ENCODE measurements at regions not wholly inside any gene's neighbourhood (a gene's known extent, or its start where the extent isn't known, plus 50 kb on each side); places are given as distances from the start of the nearest gene placed in this dataset.

GRCh38 chr6:153575528-153575927 is 444.4 kb upstream of the RGS17 start:
- no peak for DNase-seq
- Histone ChIP-seq H3K27me3 (no peaks in the 10 kb centered on the region), H3K9me3 (peaks cover 0 to 2% (median 0%) of the 10 kb centered on the region in 4 donors), H3K36me3 (no peaks in the 10 kb centered on the region), H3K4me1 (no peaks in the 10 kb centered on the region), H3K27ac (no peak overlapping the region), H3K4me3 (no peak overlapping the region)
- TF ChIP-seq EP300 (IDR thresholded peaks at IDR 0.05) (no peak), POLR2AphosphoS5 (IDR thresholded peaks at IDR 0.05) (no peak), CTCF (IDR thresholded peaks at IDR 0.05) (no peak), POLR2A (IDR thresholded peaks at IDR 0.05) (no peak)
- intact Hi-C loops (cut with DNase I): no loop called here
- 92 to 93% methylated on average over 3 of the region's 3 CpGs for WGBS, 2 donors

DNA sequence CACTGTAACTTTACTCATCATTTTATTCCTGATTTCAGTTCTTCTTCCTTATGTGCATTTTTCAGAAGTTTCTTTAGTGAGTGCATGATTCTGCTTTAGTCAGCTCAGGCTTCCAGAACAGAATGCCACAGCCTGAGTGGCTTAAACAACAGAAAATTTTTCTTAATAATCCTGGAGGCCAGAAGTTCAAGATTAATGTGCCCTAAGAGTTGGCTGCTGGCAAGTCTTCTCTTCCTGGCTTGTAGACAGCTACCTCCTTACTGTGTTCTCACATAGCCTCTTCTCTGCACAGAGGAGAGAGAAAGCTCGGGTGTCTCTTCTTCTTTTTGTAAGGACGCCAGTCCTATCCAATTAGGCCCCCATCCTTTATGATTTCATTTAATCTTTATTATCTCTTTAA is 443.1 kb upstream of the RGS17 start:
- no peaks in the 10 kb centered on the region for H3K27me3 ChIP-seq
- H3K36me3 ChIP-seq: no peaks in the 10 kb centered on the region
- intact Hi-C loops (cut with DNase I): no loop called here
- peaks cover 0 to 2% (median 0%) of the 10 kb centered on the region in 4 donors for H3K9me3 ChIP-seq
- no peak overlapping the region for H3K27ac ChIP-seq
- WGBS, 2 donors: 68 to 83% methylated on average over 2 of the region's 2 CpGs
- no peaks in the 10 kb centered on the region for H3K4me1 ChIP-seq
- no peak for DNase-seq
- TF ChIP-seq POLR2A (IDR thresholded peaks at IDR 0.05) (no peak), CTCF (IDR thresholded peaks at IDR 0.05) (no peak), EP300 (IDR thresholded peaks at IDR 0.05) (no peak), POLR2AphosphoS5 (IDR thresholded peaks at IDR 0.05) (no peak)
- no peak overlapping the region for H3K4me3 ChIP-seq

- H3K4me1 ChIP-seq: no peaks in the 10 kb centered on the region
- no peaks in the 10 kb centered on the region for H3K9me3 ChIP-seq
- no peak overlapping the region for H3K27ac ChIP-seq
- 57 to 79% methylated on average over 3 of the region's 3 CpGs for WGBS, 2 donors
- TF ChIP-seq POLR2A (IDR thresholded peaks at IDR 0.05) (no peak), CTCF (IDR thresholded peaks at IDR 0.05) (no peak), POLR2AphosphoS5 (IDR thresholded peaks at IDR 0.05) (no peak), EP300 (IDR thresholded peaks at IDR 0.05) (no peak)
- DNase-seq: no peak
- H3K4me3 ChIP-seq: no peak overlapping the region
- H3K36me3 ChIP-seq: no peaks in the 10 kb centered on the region
- H3K27me3 ChIP-seq: no peaks in the 10 kb centered on the region
- intact Hi-C loops (cut with DNase I): no loop called here
Observed at GRCh38 chr6:153572371-153572770, 441.3 kb upstream of the RGS17 start.

DNA sequence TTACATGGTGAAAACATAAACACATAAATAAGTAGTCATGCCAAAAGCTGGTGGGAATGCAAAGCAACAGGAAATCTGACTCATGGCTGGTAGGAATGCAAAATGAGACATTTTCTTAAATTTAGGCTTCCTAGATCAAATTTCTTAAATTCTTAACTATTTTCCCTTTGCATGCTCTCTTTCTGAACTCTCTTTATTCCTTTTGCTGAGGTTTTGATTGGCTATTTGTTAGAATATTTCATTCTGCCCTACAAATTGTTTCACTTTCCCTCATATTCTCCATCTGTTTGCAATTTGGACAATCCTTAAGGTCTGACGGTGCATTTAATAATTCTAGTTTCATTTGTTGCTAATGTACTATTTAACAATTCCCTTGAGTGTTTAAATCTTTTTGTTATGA is 437.5 kb upstream of the RGS17 start:
- no peaks in the 10 kb centered on the region for H3K27me3 ChIP-seq
- no peak overlapping the region for H3K27ac ChIP-seq
- no peak overlapping the region for H3K4me3 ChIP-seq
- H3K4me1 ChIP-seq: no peaks in the 10 kb centered on the region
- no peak for DNase-seq
- TF ChIP-seq EP300 (IDR thresholded peaks at IDR 0.05) (no peak), POLR2A (IDR thresholded peaks at IDR 0.05) (no peak), POLR2AphosphoS5 (IDR thresholded peaks at IDR 0.05) (no peak), CTCF (IDR thresholded peaks at IDR 0.05) (no peak)
- intact Hi-C loops (cut with DNase I): no loop called here
- no peaks in the 10 kb centered on the region for H3K36me3 ChIP-seq
- H3K9me3 ChIP-seq: no peaks in the 10 kb centered on the region
- WGBS, 2 donors: 73 to 80% methylated on average over 1 of the region's 1 CpG

GRCh38 chr6:153564803-153565202 is 433.7 kb upstream of the RGS17 start:
- 36 to 48% methylated on average over 2 of the region's 2 CpGs for WGBS, 2 donors

More at GRCh38 chr6:153564803-153565202, 433.7 kb upstream of the RGS17 start:
- intact Hi-C loops (cut with DNase I): no loop called here
- Histone ChIP-seq H3K9me3 (no peaks in the 10 kb centered on the region), H3K36me3 (no peaks in the 10 kb centered on the region), H3K27me3 (no peaks in the 10 kb centered on the region), H3K27ac (no peak overlapping the region), H3K4me3 (no peak overlapping the region), H3K4me1 (no peaks in the 10 kb centered on the region)
- no peak for TF ChIP-seq EP300 (IDR thresholded peaks at IDR 0.05)
- no peak for TF ChIP-seq CTCF (IDR thresholded peaks at IDR 0.05)
- TF ChIP-seq POLR2AphosphoS5 (IDR thresholded peaks at IDR 0.05): no peak
- no peak for TF ChIP-seq POLR2A (IDR thresholded peaks at IDR 0.05)
- no peak for DNase-seq
